GM23338 (cell line): ENCODE measurements at regions not wholly inside any gene's neighbourhood (a gene's known extent, or its start where the extent isn't known, plus 50 kb on each side); places are given as distances from the start of the nearest gene placed in this dataset.

ENCODE experiments used
- ATAC-seq: fragments of 200-7000 bp; cut with Tn5 transposase; 3 replicates; pipeline ENCODE4 v1.9.1; 2020
- DNase-seq: peaks from one replicate; pipeline ENCODE4 v3.0.0-alpha.2; 2015; ENCODE audit warnings: low spot score
- H2AFZ ChIP-seq: fragments of 200-600 bp; sonication (generic); 2 replicates; pipeline ENCODE4 v1.8.0; 2016; ENCODE audit warnings: antibody characterized with exemption, mild to moderate bottlenecking, moderate library complexity
- H3F3A ChIP-seq: fragments of 200-600 bp; sonication (generic); replicated peaks from 2 replicates; pipeline ENCODE4 v1.8.0; 2017; ENCODE audit warnings: antibody characterized with exemption, mixed run types, low read depth
- H3K27ac ChIP-seq: fragments of 200-600 bp; sonication (generic); 2 replicates; pipeline ENCODE4 v1.6.1; 2016; ENCODE audit warnings: low read depth
- H3K27me3 ChIP-seq: fragments of 200-600 bp; sonication (generic); 2 replicates; pipeline ENCODE4 v1.8.0; 2016; ENCODE audit warnings: mild to moderate bottlenecking, mixed run types, moderate library complexity; ENCODE audit not compliant: insufficient read depth
- H3K36me3 ChIP-seq: fragments of 200-600 bp; sonication (generic); 2 replicates; pipeline ENCODE4 v1.8.0; 2016; ENCODE audit warnings: mild to moderate bottlenecking; ENCODE audit not compliant: insufficient read depth
- H3K4me1 ChIP-seq: fragments of 200-600 bp; sonication (generic); 2 replicates; pipeline ENCODE4 v1.8.0; 2016; ENCODE audit warnings: mild to moderate bottlenecking, moderate library complexity; ENCODE audit not compliant: insufficient read depth
- H3K4me2 ChIP-seq: fragments of 200-600 bp; sonication (generic); 2 replicates; pipeline ENCODE4 v1.7.1; 2017; ENCODE audit warnings: mixed run types
- H3K4me3 ChIP-seq: fragments of 200-600 bp; sonication (generic); 2 replicates; pipeline ENCODE4 v1.6.1; 2016; ENCODE audit warnings: mixed run types
- H3K79me2 ChIP-seq: fragments of 200-600 bp; sonication (generic); replicated peaks from 2 replicates; pipeline ENCODE4 v1.8.0; 2017; ENCODE audit warnings: mild to moderate bottlenecking; ENCODE audit not compliant: insufficient read depth
- H3K9me2 ChIP-seq: fragments of 200-600 bp; sonication (generic); 2 replicates; pipeline ENCODE4 v1.8.0; 2017; ENCODE audit not compliant: insufficient read depth
- H4K20me1 ChIP-seq: fragments of 200-600 bp; sonication (generic); replicated peaks from 2 replicates; pipeline ENCODE4 v1.8.0; 2017; ENCODE audit warnings: mild to moderate bottlenecking; ENCODE audit not compliant: insufficient read depth
- H3K27ac Mint-ChIP-seq: 2 replicates; pipeline ENCODE4 v1.8.0; 2020; ENCODE audit warnings: inconsistent platforms, mild to moderate bottlenecking, moderate library complexity, mixed read lengths
- H3K27me3 Mint-ChIP-seq: 3 replicates; pipeline ENCODE4 v1.8.0; 2022; ENCODE audit warnings: low read depth, mild to moderate bottlenecking, moderate library complexity, mixed read lengths, inconsistent platforms; ENCODE audit not compliant: insufficient read depth, poor library complexity
- H3K36me3 Mint-ChIP-seq: 3 replicates; pipeline ENCODE4 v1.8.0; 2021; ENCODE audit warnings: low read depth, mild to moderate bottlenecking, inconsistent platforms, moderate library complexity, mixed read lengths
- H3K4me1 Mint-ChIP-seq: 3 replicates; pipeline ENCODE4 v1.8.0; 2020; ENCODE audit warnings: mild to moderate bottlenecking, inconsistent platforms, mixed read lengths
- H3K4me3 Mint-ChIP-seq: 3 replicates; pipeline ENCODE4 v1.8.0; 2021; ENCODE audit warnings: moderate library complexity, mild to moderate bottlenecking, inconsistent platforms, mixed read lengths
- H3K9me3 Mint-ChIP-seq: 3 replicates; pipeline ENCODE4 v1.8.0; 2020; ENCODE audit warnings: moderate library complexity, mild to moderate bottlenecking, inconsistent platforms, mixed read lengths
- CREB1 ChIP-seq: fragments of 250-450 bp; sonication (Bioruptor Pico); IDR thresholded peaks from 2 replicates; pipeline ENCODE4 v1.5.0; 2020; ENCODE audit warnings: low read depth, mild to moderate bottlenecking, moderate library complexity
- CTCF ChIP-seq, 2 experiments: fragments of 200-600 bp in 1 of 2; sonication (generic) in 1 of 2; conservative IDR thresholded peaks; 2 replicates each; pipeline versions ENCODE4 v1.5.1 to v1.6.1; 2016 to 2017; ENCODE audit warnings: antibody characterized with exemption in 2 of 2, low read depth in 2 of 2, mild to moderate bottlenecking in 2 of 2, moderate library complexity in 1 of 2
- ETS1 ChIP-seq: IDR thresholded peaks from 2 replicates; pipeline ENCODE4 v1.6.1; 2016; ENCODE audit warnings: antibody characterized with exemption
- EZH2 ChIP-seq: fragments of 200-600 bp; sonication (generic); IDR thresholded peaks from one replicate; pipeline ENCODE4 v1.8.0; 2017; ENCODE audit warnings: antibody characterized with exemption, mild to moderate bottlenecking, low read depth; ENCODE audit not compliant: unreplicated experiment
- EZH2phosphoT487 ChIP-seq: fragments of 200-600 bp; sonication (generic); IDR thresholded peaks from one replicate; pipeline ENCODE4 v1.8.1; 2018; ENCODE audit warnings: antibody characterized with exemption; ENCODE audit not compliant: unreplicated experiment
- JUNB ChIP-seq: IDR thresholded peaks from one replicate; pipeline ENCODE4 v1.6.1; 2016; ENCODE audit warnings: antibody characterized with exemption; ENCODE audit not compliant: unreplicated experiment
- POLR2AphosphoS5 ChIP-seq: IDR thresholded peaks from 2 replicates; pipeline ENCODE4 v1.6.1; 2016; ENCODE audit warnings: antibody characterized with exemption, low read depth
- STAT1 ChIP-seq: IDR thresholded peaks from one replicate; pipeline ENCODE4 v1.6.1; 2016; ENCODE audit warnings: antibody characterized with exemption; ENCODE audit not compliant: unreplicated experiment
- ZNF114 ChIP-seq: fragments of 250-450 bp; sonication (Bioruptor Pico); IDR thresholded peaks from 2 replicates; pipeline ENCODE4 v1.5.0; 2020; ENCODE audit warnings: mild to moderate bottlenecking, moderate library complexity
- ZNF331 ChIP-seq: fragments of 250-450 bp; sonication (Bioruptor Pico); IDR thresholded peaks from 2 replicates; pipeline ENCODE4 v1.5.0; 2020; ENCODE audit warnings: low read depth, mild to moderate bottlenecking, moderate library complexity
- ZNF462 ChIP-seq: fragments of 250-450 bp; sonication (Bioruptor Pico); IDR thresholded peaks from 2 replicates; pipeline ENCODE4 v1.5.0; 2020; ENCODE audit warnings: mild to moderate bottlenecking, moderate library complexity

DNA sequence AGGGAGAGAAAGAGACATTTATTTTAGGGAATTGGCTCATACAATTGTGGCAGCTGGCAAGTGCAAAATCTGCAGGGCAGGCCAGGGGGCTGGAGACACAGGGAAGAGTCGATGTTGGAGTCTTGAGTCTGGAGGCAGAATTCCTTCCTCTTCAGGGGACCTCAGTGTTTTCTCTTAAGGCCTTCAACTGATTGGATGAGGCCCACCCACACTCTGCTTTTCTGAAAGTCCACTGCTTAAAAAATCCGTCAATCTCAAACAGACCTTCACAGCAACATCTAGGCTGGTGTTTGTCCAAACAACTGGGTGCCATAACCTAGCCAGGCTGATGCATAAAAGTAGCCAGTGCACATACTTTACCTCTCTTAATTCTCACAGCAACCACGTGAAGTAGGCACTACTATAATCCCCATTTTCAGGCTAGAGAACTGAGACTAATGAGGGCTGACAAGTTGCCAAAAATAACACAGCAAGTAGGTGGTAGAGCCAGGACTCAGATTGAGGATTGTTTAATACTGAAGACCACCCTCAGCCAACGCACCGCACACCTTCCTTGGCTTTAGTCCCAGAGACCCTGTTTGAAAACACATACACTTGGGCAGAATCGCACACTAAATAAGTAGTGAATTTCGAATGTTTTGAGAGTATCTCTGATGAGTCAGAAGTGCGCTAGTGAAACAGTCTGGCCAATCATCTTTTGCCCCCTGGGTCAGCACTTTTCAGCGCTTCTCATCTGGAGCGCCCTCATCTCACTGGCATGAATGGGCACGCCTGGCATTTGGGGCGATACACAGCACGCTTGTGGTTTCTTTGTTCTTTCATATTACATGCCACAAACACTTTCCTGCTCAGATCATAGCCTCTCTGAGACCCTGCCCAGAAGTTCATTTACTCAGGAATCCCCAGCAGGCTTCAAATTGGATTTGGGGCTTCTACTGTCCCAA lies 591.4 kb downstream of the CCDC171 start (continued):
- TF ChIP-seq ZNF331 (CRISPR knock-in tag), result no peak
- TF ChIP-seq CTCF (conservative IDR thresholded peaks at IDR 0.05; ENCODE audit: low read depth in 2 of 2), result no peak
- TF ChIP-seq POLR2AphosphoS5, result no peak
- TF ChIP-seq STAT1, result no peak
- TF ChIP-seq EZH2phosphoT487, result no peak

GRCh38 chr9:16145196-16145950 lies 592.5 kb downstream of the CCDC171 start:
- Histone ChIP-seq H3K79me2 (no peaks in the 10 kb centered on the region), H2AFZ (no peak overlapping the region), H3K27me3 (no peaks in the 10 kb centered on the region), H3K4me1 (no peaks in the 10 kb centered on the region), H3K36me3 (no peaks in the 10 kb centered on the region), H3K4me2 (no peak overlapping the region), H3F3A (no peaks in the 10 kb centered on the region), H3K9me2 (no peaks in the 10 kb centered on the region), H4K20me1 (no peaks in the 10 kb centered on the region), H3K27ac (no peak overlapping the region), H3K4me3 (no peak overlapping the region)
- Mint-ChIP-seq H3K4me1 (peaks cover 5% of the 10 kb centered on the region), H3K27me3 (no peaks in the 10 kb centered on the region), H3K36me3 (no peaks in the 10 kb centered on the region), H3K27ac (peak overlapping the region; percentile 68; the same call in 1 of the 2 replicates), H3K9me3 (no peaks in the 10 kb centered on the region), H3K4me3 (no peak overlapping the region)
- DNase-seq, result no peak
- TF ChIP-seq ETS1 (no peak), ZNF114 (CRISPR knock-in tag) (no peak), EZH2phosphoT487 (no peak), CREB1 (CRISPR knock-in tag) (no peak), CTCF (conservative IDR thresholded peaks at IDR 0.05; ENCODE audit: low read depth in 2 of 2) (no peak), EZH2 (no peak), ZNF462 (no peak), POLR2AphosphoS5 (no peak), JUNB (no peak)
- ATAC-seq, result no peak
